Heart right ventricle (tissue), 16 donors: ENCODE measurements at regions not wholly inside any gene's neighbourhood (a gene's known extent, or its start where the extent isn't known, plus 50 kb on each side); places are given as distances from the start of the nearest gene placed in this dataset.

Source experiments
- ATAC-seq, 8 donors: fragments of 200-7000 bp; cut with Tn5 transposase; one replicate each; pipeline ENCODE4 v1.9.1; 2020; ENCODE audit warnings: mild to moderate bottlenecking in 8 of 8, moderate library complexity in 8 of 8, moderate number of reproducible peaks in 1 of 8
- DNase-seq, 2 donors: peaks; one replicate each; pipeline ENCODE4 v3.0.0-alpha.2; 2020
- H3K27ac ChIP-seq, 10 donors: fragments of 200-600 bp; sonication (generic) in 2 of 10; one replicate each; pipeline versions ENCODE4 v1.5.0 to v1.8.0; 2020 to 2022; ENCODE audit warnings: mild to moderate bottlenecking in 3 of 10
- H3K27me3 ChIP-seq, 7 donors: fragments of 200-600 bp; one replicate each; pipeline ENCODE4 v1.8.0; 2021 to 2022; ENCODE audit warnings: mild to moderate bottlenecking in 2 of 7
- H3K36me3 ChIP-seq, 9 donors: fragments of 200-600 bp; sonication (generic) in 1 of 9; one replicate each; pipeline versions ENCODE4 v1.5.0 to v1.8.0; 2020 to 2022; ENCODE audit warnings: mild to moderate bottlenecking in 2 of 9
- H3K4me1 ChIP-seq, 9 donors: fragments of 200-600 bp; sonication (generic) in 1 of 9; one replicate each; pipeline versions ENCODE4 v1.5.0 to v1.8.0; 2020 to 2022; ENCODE audit warnings: mild to moderate bottlenecking in 4 of 9
- H3K4me3 ChIP-seq, 10 donors: fragments of 200-600 bp; sonication (generic) in 2 of 10; one replicate each; pipeline versions ENCODE4 v1.5.0 to v1.8.0; 2020 to 2022; ENCODE audit warnings: mild to moderate bottlenecking in 7 of 10, moderate library complexity in 2 of 10
- H3K9me3 ChIP-seq, 11 donors: fragments of 200-600 bp in 10 of 11; sonication (generic) in 2 of 11; one replicate each; pipeline versions ENCODE4 v1.5.0 to v1.8.0; 2013 to 2022; ENCODE audit warnings: mild to moderate bottlenecking in 2 of 11, control low read depth in 1 of 11, moderate library complexity in 1 of 11
- CTCF ChIP-seq, 9 donors: fragments of 200-600 bp; sonication (generic) in 2 of 9; IDR thresholded peaks; one replicate each; pipeline versions ENCODE4 v1.5.0 to v1.8.0; 2021 to 2022; ENCODE audit warnings: antibody characterized with exemption in 9 of 9, mild to moderate bottlenecking in 5 of 9, moderate library complexity in 1 of 9
- WGBS, 2 donors: extraction: QIAGEN DNeasy Blood & Tissue Kit; methylation state at CpG; one replicate each; pipeline ENCODE4 v1.1.7; 2013; ENCODE audit warnings: inconsistent platforms in 1 of 2; 5-methylcytosine and 5-hydroxymethylcytosine counted together
- intact Hi-C, 10 donors: fragments of 100-400 bp; cut with DNase I; formaldehyde crosslinking; loops; one replicate each; pipeline versions ENCODE4 v1.11.1 to v1.14.2; 2022
- donor health status: Arrhythmogenic right ventricular cardiomyopathy.
- donor health status: ischemic (EF 13 %, LVEDD 7.1; RV severe dilation, severe dysfunction).
- donor health status: healthy with polysubstance abuse.
- donor health status: DM: no; HTN: yes; CAD: no.
- donor health status: DM: no; HTN: no; CAD: no.
- donor health status: ischemic (EF 25% LVEDD 6.9; RV normal size, moderate dysfunction).
- donor health status: ischemic (EF 25% LVEDD 5.7; RV mildly dilated, moderate dysfunction).
- donor health status: healthy.
- donor health status: DM: yes; HTN: yes; CAD: no.
- donor health status: Ischemic cardiomyopathy.
- donor health status: ischemic (EF 35%, LVEDD 5.7; RV mildly dilated, moderate dysfunction).
- donor health status: nonischemic (EF 11% LVEDD 7.7; RV severe dilation, severe dysfunction).
- donor health status: DM: yes; HTN: yes; CAD: no.
- donor health status: PGD.
- donor health status: ischemic (EF 29% LVEDD 5.4; RV normal size, mild dysfunction).
- donor health status: nonischemic (EF 23%, LVEDD 6.1; RV moderate dilation, normal function).

DNA sequence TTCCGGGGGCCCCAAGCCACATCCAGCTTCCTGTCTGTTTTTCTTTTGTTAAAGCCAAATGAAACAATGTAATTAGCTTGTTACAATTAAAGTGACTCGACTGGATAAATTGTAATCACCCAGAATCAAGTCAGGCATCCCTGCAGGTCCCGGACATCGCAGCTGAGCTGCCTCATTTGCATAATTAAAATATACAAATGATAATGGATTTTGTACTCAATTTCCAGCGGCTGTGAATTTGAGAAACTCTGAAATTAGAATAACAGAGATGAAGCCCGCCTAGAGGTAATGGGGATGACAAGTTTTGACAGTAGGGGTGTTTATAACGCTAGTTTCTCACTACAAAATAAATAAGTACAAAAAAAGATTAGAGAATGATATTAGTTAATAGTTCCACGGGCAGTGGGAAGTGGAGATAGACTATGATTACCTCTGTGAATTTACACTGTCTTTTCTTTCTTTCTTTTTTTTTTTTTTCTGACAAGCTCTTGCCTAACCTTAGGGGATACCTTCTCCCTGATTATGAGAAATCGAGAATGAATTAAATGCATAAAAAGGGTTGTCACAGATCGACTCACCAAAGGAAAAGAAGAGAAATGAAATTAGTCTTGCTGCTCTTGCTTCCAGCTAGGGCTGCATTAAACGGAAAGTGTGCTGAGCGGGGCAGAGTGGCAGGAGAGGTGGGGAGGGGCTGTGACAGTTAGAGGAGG lies 82.6 kb upstream of the SKOR2 start:
- intact Hi-C loops, result no loop called here
- TF ChIP-seq CTCF (IDR thresholded peaks at IDR 0.05), result no peak
- 64 to 69% methylated on average over 12 of the region's 12 CpGs for WGBS, 2 donors
- Histone ChIP-seq H3K27me3 (peaks cover 0 to 40% (median 12%) of the 10 kb centered on the region in 7 donors), H3K9me3 (no peaks in the 10 kb centered on the region), H3K27ac (no peak overlapping the region), H3K4me1 (no peaks in the 10 kb centered on the region), H3K4me3 (no peak overlapping the region), H3K36me3 (no peaks in the 10 kb centered on the region)
- ATAC-seq (no peak), DNase-seq (no peak)

GRCh38 chr18:47331641-47332040 lies 80.2 kb upstream of the SKOR2 start:
- no peak for ATAC-seq
- 70 to 84% methylated on average over 1 of the region's 1 CpG for WGBS, 2 donors
- H3K27me3 ChIP-seq, result peaks cover 0 to 43% (median 20%) of the 10 kb centered on the region in 7 donors

GRCh38 chr18:47331026-47331425 lies 79.6 kb upstream of the SKOR2 start:
- Histone ChIP-seq H3K27me3 (peaks cover 0 to 43% (median 23%) of the 10 kb centered on the region in 7 donors), H3K4me1 (no peaks in the 10 kb centered on the region), H3K4me3 (no peak overlapping the region), H3K36me3 (no peaks in the 10 kb centered on the region), H3K27ac (no peak overlapping the region), H3K9me3 (no peaks in the 10 kb centered on the region)
- 82 to 91% methylated on average over 7 of the region's 7 CpGs for WGBS, 2 donors
- no peak for TF ChIP-seq CTCF (IDR thresholded peaks at IDR 0.05)
- DNase-seq (no peak), ATAC-seq (no peak)
- intact Hi-C loops, result no loop called here

More at GRCh38 chr18:47331641-47332040, 80.2 kb upstream of the SKOR2 start:
- H3K4me1 ChIP-seq, result no peaks in the 10 kb centered on the region
- DNase-seq, result no peak
- TF ChIP-seq CTCF (IDR thresholded peaks at IDR 0.05), result no peak
- intact Hi-C loops, result no loop called here
- H3K9me3 ChIP-seq, result no peaks in the 10 kb centered on the region
- no peak overlapping the region for H3K4me3 ChIP-seq
- no peaks in the 10 kb centered on the region for H3K36me3 ChIP-seq
- no peak overlapping the region for H3K27ac ChIP-seq

- TF ChIP-seq CTCF (IDR thresholded peaks at IDR 0.05), result no peak
- Histone ChIP-seq H3K9me3 (peaks cover 0 to 3% (median 0%) of the 10 kb centered on the region in 11 donors), H3K27ac (no peak overlapping the region), H3K27me3 (peaks cover 0 to 30% (median 4%) of the 10 kb centered on the region in 7 donors), H3K36me3 (no peaks in the 10 kb centered on the region), H3K4me3 (no peak overlapping the region), H3K4me1 (no peaks in the 10 kb centered on the region)
- intact Hi-C loops, result no loop called here
- 61 to 72% methylated on average over 3 of the region's 3 CpGs for WGBS, 2 donors
- ATAC-seq, result no peak
- no peak for DNase-seq
Measured at GRCh38 chr18:47323158-47323557, 71.7 kb upstream of the SKOR2 start.
